ENCODE measurements at regions not wholly inside any gene's neighbourhood (a gene's known extent, or its start where the extent isn't known, plus 50 kb on each side); places are given as distances from the start of the nearest gene placed in this dataset.

- no peak for TF ChIP-seq CTCF (IDR thresholded peaks at IDR 0.05; ENCODE audit: extremely low read depth, missing control alignments)
- DNase-seq (ENCODE audit: low spot score) = no peak
Observed at GRCh38 chr1:58152697-58153096, 393.8 kb downstream of the OMA1 start.

GRCh38 chr1:58149271-58149812, 397.2 kb downstream of the OMA1 start:
- TF ChIP-seq CTCF (IDR thresholded peaks at IDR 0.05; ENCODE audit: extremely low read depth, missing control alignments) = no peak
- no peak for DNase-seq (ENCODE audit: low spot score)

GRCh38 chr1:58144698-58145270, 401.7 kb downstream of the OMA1 start:
- DNase-seq (ENCODE audit: low spot score) = no peak
- no peak for TF ChIP-seq CTCF (IDR thresholded peaks at IDR 0.05; ENCODE audit: extremely low read depth, missing control alignments)

- no peak for TF ChIP-seq CTCF (IDR thresholded peaks at IDR 0.05; ENCODE audit: extremely low read depth, missing control alignments)
- DNase-seq (ENCODE audit: low spot score) = no peak
Observed at GRCh38 chr1:58143972-58144697, 402.4 kb downstream of the OMA1 start.

- no peak for DNase-seq (ENCODE audit: low spot score)
- TF ChIP-seq CTCF (IDR thresholded peaks at IDR 0.05; ENCODE audit: extremely low read depth, missing control alignments) = no peak
Observed at GRCh38 chr1:58136387-58136786, 410.1 kb downstream of the OMA1 start.

GRCh38 chr1:58135821-58136321, 410.7 kb downstream of the OMA1 start:
- DNase-seq (ENCODE audit: low spot score) = no peak
- TF ChIP-seq CTCF (IDR thresholded peaks at IDR 0.05; ENCODE audit: extremely low read depth, missing control alignments) = no peak

- DNase-seq (ENCODE audit: low spot score) = no peak
- no peak for TF ChIP-seq CTCF (IDR thresholded peaks at IDR 0.05; ENCODE audit: extremely low read depth, missing control alignments)
Observed at GRCh38 chr1:58133562-58133961, 413.0 kb downstream of the OMA1 start.
